HCT116 (cell line): ENCODE measurements at regions not wholly inside any gene's neighbourhood (a gene's known extent, or its start where the extent isn't known, plus 50 kb on each side); places are given as distances from the start of the nearest gene placed in this dataset.

Source experiments
- ATAC-seq: fragments of 200-7000 bp; cut with Tn5 transposase; 2 replicates; pipeline ENCODE4 v1.9.1; 2020; ENCODE audit warnings: mild to moderate bottlenecking, moderate library complexity
- BruUV-seq: library from RNA; stranded (reverse); fragments of 400-500 nt; replicated peaks from 2 replicates; lab custom pipeline; 2021; lab: Mats Ljungman, UMichigan
- CTCF ChIA-PET: fragments of 300-600 bp; sonication (Branson Sonifier 250); formaldehyde crosslinking; loops from one replicate; lab custom pipeline; 2021; ENCODE audit warnings: antibody characterized with exemption; lab: Charles Lee
- POLR2A ChIA-PET: fragments of 300-600, 350-600 bp; sonication (Branson Sonifier 250); formaldehyde crosslinking; loops from one replicate; lab custom pipeline; 2021; ENCODE audit warnings: antibody characterized with exemption; lab: Charles Lee
- RAD21 ChIA-PET, 2 experiments: fragments of 300-600 bp; sonication (Branson Sonifier 250); formaldehyde crosslinking; loops; one replicate each; lab custom pipeline; 2023; ENCODE audit warnings: low total read pairs in 2 of 2; ENCODE audit not compliant: uncharacterized antibody in 2 of 2, unreplicated experiment in 2 of 2, low non-redundant PET in 1 of 2; lab: Charles Lee
- DNase-seq: peaks from one replicate; pipeline ENCODE4 v3.0.0-alpha.2; 2010; ENCODE audit warnings: low read depth, low spot score
- H2AFZ ChIP-seq: fragments of 200-600 bp; shearing (Covaris generic), sonication (generic); 2 replicates; pipeline ENCODE4 v1.6.1; 2017; ENCODE audit warnings: low read depth, mixed run types, mixed read lengths, antibody characterized with exemption, low read length; ENCODE audit not compliant: poor library complexity, severe bottlenecking
- H3K27ac ChIP-seq: 2 replicates; pipeline ENCODE4 v1.5.1; 2012; ENCODE audit warnings: low read depth, low read length
- H3K27me3 ChIP-seq: fragments of 200-600 bp; sonication (generic); 2 replicates; pipeline ENCODE4 v1.6.1; 2016; ENCODE audit warnings: mixed run types, low read length, mixed read lengths; ENCODE audit not compliant: insufficient read depth
- H3K36me3 ChIP-seq, 2 experiments: fragments of 200-500 bp in 1 of 2; fragments of 200-600 bp in 1 of 2; sonication (Bioruptor generic) in 1 of 2; sonication (generic) in 1 of 2; 2 replicates each; pipeline versions ENCODE4 v1.5.1 to v1.6.1; 2014 to 2016; ENCODE audit warnings: low read length in 2 of 2, inconsistent platforms in 1 of 2, mixed read lengths in 1 of 2, mixed run types in 1 of 2; ENCODE audit not compliant: insufficient read depth in 2 of 2, control insufficient read depth in 1 of 2
- H3K4me1 ChIP-seq, 2 experiments: fragments of 200-600 bp in 1 of 2; sonication (generic) in 1 of 2; 2 replicates each; pipeline versions ENCODE4 v1.5.1 to v1.6.1; 2012 to 2017; ENCODE audit warnings: low read length in 2 of 2, inconsistent platforms in 1 of 2, mild to moderate bottlenecking in 1 of 2, mixed read lengths in 1 of 2, mixed run types in 1 of 2, moderate library complexity in 1 of 2; ENCODE audit not compliant: insufficient read depth in 2 of 2, control insufficient read depth in 1 of 2
- H3K4me2 ChIP-seq: fragments of 200-600 bp; sonication (generic); 2 replicates; pipeline ENCODE4 v1.6.1; 2017; ENCODE audit warnings: mixed run types, low read length, mixed read lengths
- H3K4me3 ChIP-seq, 2 experiments: fragments of 200-600 bp in 1 of 2; sonication (generic) in 1 of 2; replicated peaks in 1 of 2; 2 replicates each; pipeline ENCODE4 v1.5.1; 2011 to 2016; ENCODE audit warnings: low read length in 2 of 2, control low read depth in 1 of 2, low read depth in 1 of 2, mild to moderate bottlenecking in 1 of 2, mixed read lengths in 1 of 2, mixed run types in 1 of 2
- H3K79me2 ChIP-seq: fragments of 200-600 bp; sonication (generic); 2 replicates; pipeline ENCODE4 v1.6.1; 2017; ENCODE audit warnings: mild to moderate bottlenecking, mixed run types, low read length, moderate library complexity, mixed read lengths; ENCODE audit not compliant: insufficient read depth
- H3K9ac ChIP-seq: fragments of 200-600 bp; sonication (generic); 2 replicates; pipeline ENCODE4 v1.6.1; 2016; ENCODE audit warnings: low read length, mixed read lengths
- H3K9me2 ChIP-seq: fragments of 200-600 bp; sonication (generic), shearing (Covaris generic); 2 replicates; pipeline ENCODE4 v1.6.1; 2017; ENCODE audit warnings: mixed run types, mild to moderate bottlenecking, moderate library complexity; ENCODE audit not compliant: insufficient read depth
- H3K9me3 ChIP-seq, 2 experiments: fragments of 200-500 bp in 1 of 2; fragments of 200-600 bp in 1 of 2; sonication (Bioruptor generic) in 1 of 2; sonication (generic) in 1 of 2; 2 replicates each; pipeline ENCODE4 v1.6.1; 2014 to 2017; ENCODE audit warnings: low read length in 2 of 2, mixed read lengths in 2 of 2, inconsistent platforms in 1 of 2, low read depth in 1 of 2, mild to moderate bottlenecking in 1 of 2, mixed run types in 1 of 2, moderate library complexity in 1 of 2; ENCODE audit not compliant: control insufficient read depth in 1 of 2, insufficient read depth in 1 of 2
- H4K20me1 ChIP-seq: fragments of 200-600 bp; sonication (generic), shearing (Covaris generic); 2 replicates; pipeline ENCODE4 v1.6.1; 2017; ENCODE audit warnings: mixed run types, mild to moderate bottlenecking, moderate library complexity; ENCODE audit not compliant: insufficient read depth
- EGR1 ChIP-seq: IDR thresholded peaks from 2 replicates; pipeline ENCODE4 v1.6.1; 2012; ENCODE audit warnings: low read depth
- EZH2 ChIP-seq: fragments of 200-600 bp; sonication (generic); IDR thresholded peaks from 2 replicates; pipeline ENCODE4 v1.6.1; 2017; ENCODE audit warnings: antibody characterized with exemption, mixed run types
- FOSL1 ChIP-seq: IDR thresholded peaks from 2 replicates; pipeline ENCODE4 v1.6.1; 2012; ENCODE audit warnings: low read depth
- JUND ChIP-seq: IDR thresholded peaks from 2 replicates; pipeline ENCODE4 v1.6.1; 2012
- POLR2AphosphoS5 ChIP-seq: IDR thresholded peaks from 2 replicates; pipeline ENCODE4 v1.6.1; 2011; ENCODE audit warnings: mild to moderate bottlenecking, low read depth, low read length, moderate library complexity
- RAD21 ChIP-seq: IDR thresholded peaks from 2 replicates; pipeline ENCODE4 v1.6.1; 2012; ENCODE audit warnings: low read depth, mild to moderate bottlenecking
- SIN3A ChIP-seq: IDR thresholded peaks from 2 replicates; pipeline ENCODE4 v1.6.1; 2012; ENCODE audit warnings: low read depth
- SRF ChIP-seq: IDR thresholded peaks from 2 replicates; pipeline ENCODE4 v1.6.1; 2012; ENCODE audit warnings: low read depth
- YY1 ChIP-seq: IDR thresholded peaks from 2 replicates; pipeline ENCODE4 v1.6.1; 2011; ENCODE audit warnings: low read length, low read depth, moderate library complexity, mild to moderate bottlenecking; ENCODE audit not compliant: insufficient replicate concordance; ENCODE audit errors: extremely low read depth
- intact Hi-C: fragments of 100-400 bp; cut with micrococcal nuclease; formaldehyde crosslinking; loops from 2 replicates; pipeline ENCODE4 v1.10.0; 2022
- TF ChIP-seq, protein P1 (sequence below): IDR thresholded peaks from 2 replicates; pipeline ENCODE4 v1.6.1; 2012
- TF ChIP-seq, protein P2 (sequence below): IDR thresholded peaks from 2 replicates; pipeline ENCODE4 v1.6.1; 2012; ENCODE audit warnings: low read depth
- TF ChIP-seq, protein P3 (sequence below), 3 experiments: fragments of 200-600 bp in 1 of 3; sonication (generic) in 1 of 3; IDR thresholded peaks in 2 of 3; conservative IDR thresholded peaks in 1 of 3; 2 replicates each; pipeline ENCODE4 v1.5.1; 2012 to 2017; ENCODE audit warnings: low read depth in 2 of 3, low read length in 2 of 3, antibody characterized with exemption in 1 of 3, borderline replicate concordance in 1 of 3, control low read depth in 1 of 3, mild to moderate bottlenecking in 1 of 3, mixed read lengths in 1 of 3, mixed run types in 1 of 3, moderate library complexity in 1 of 3; ENCODE audit not compliant: insufficient read depth in 1 of 3

DNA sequence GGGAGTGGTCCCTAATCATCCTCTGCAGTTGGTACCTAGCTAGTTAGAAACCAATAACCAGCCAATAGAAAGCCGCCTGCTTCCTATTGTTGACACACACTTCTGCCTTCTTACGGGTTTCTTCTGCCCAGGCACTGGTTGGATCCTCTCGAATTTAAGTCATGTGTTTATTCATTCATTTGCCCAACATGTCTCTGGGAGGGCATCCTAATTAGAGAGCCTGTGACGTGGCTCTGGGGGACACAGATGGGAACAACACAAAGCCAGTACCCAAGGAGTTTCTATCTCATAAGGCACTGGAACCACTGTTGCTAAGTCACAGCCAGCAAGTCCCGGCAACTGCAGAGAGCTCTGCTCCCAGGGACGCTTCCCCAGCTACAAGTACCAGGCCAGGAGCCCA is 300.7 kb upstream of the TNRC6C start:
- no peak overlapping the region for H3K27ac ChIP-seq
- no peaks in the 10 kb centered on the region for H3K9me2 ChIP-seq
- peaks cover 58% of the 10 kb centered on the region for H3K27me3 ChIP-seq
- RAD21 ChIA-PET = no interaction called here
- BruUV-seq = no TSS peak
- no peak overlapping the region for H2AFZ ChIP-seq
- CTCF ChIA-PET = interaction anchor here (1.3 kb wide), 1 partner anchor 8 kb away, joined by 3 read pairs; no protein-coding TSS in a partner anchor
- H3K4me1 ChIP-seq = no peaks in the 10 kb centered on the region
- ATAC-seq (no peak), DNase-seq (no peak)
- H3K9ac ChIP-seq = no peak overlapping the region
- no peaks in the 10 kb centered on the region for H3K36me3 ChIP-seq
- TF ChIP-seq, protein P1, sequence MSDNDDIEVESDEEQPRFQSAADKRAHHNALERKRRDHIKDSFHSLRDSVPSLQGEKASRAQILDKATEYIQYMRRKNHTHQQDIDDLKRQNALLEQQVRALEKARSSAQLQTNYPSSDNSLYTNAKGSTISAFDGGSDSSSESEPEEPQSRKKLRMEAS = no peak
- TF ChIP-seq SIN3A = no peak
- TF ChIP-seq, protein P2, sequence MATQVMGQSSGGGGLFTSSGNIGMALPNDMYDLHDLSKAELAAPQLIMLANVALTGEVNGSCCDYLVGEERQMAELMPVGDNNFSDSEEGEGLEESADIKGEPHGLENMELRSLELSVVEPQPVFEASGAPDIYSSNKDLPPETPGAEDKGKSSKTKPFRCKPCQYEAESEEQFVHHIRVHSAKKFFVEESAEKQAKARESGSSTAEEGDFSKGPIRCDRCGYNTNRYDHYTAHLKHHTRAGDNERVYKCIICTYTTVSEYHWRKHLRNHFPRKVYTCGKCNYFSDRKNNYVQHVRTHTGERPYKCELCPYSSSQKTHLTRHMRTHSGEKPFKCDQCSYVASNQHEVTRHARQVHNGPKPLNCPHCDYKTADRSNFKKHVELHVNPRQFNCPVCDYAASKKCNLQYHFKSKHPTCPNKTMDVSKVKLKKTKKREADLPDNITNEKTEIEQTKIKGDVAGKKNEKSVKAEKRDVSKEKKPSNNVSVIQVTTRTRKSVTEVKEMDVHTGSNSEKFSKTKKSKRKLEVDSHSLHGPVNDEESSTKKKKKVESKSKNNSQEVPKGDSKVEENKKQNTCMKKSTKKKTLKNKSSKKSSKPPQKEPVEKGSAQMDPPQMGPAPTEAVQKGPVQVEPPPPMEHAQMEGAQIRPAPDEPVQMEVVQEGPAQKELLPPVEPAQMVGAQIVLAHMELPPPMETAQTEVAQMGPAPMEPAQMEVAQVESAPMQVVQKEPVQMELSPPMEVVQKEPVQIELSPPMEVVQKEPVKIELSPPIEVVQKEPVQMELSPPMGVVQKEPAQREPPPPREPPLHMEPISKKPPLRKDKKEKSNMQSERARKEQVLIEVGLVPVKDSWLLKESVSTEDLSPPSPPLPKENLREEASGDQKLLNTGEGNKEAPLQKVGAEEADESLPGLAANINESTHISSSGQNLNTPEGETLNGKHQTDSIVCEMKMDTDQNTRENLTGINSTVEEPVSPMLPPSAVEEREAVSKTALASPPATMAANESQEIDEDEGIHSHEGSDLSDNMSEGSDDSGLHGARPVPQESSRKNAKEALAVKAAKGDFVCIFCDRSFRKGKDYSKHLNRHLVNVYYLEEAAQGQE = no peak
- TF ChIP-seq RAD21 = no peak
- no peak for TF ChIP-seq POLR2AphosphoS5
- no peak for TF ChIP-seq JUND
- no peak for TF ChIP-seq EGR1
- TF ChIP-seq, protein P3, sequence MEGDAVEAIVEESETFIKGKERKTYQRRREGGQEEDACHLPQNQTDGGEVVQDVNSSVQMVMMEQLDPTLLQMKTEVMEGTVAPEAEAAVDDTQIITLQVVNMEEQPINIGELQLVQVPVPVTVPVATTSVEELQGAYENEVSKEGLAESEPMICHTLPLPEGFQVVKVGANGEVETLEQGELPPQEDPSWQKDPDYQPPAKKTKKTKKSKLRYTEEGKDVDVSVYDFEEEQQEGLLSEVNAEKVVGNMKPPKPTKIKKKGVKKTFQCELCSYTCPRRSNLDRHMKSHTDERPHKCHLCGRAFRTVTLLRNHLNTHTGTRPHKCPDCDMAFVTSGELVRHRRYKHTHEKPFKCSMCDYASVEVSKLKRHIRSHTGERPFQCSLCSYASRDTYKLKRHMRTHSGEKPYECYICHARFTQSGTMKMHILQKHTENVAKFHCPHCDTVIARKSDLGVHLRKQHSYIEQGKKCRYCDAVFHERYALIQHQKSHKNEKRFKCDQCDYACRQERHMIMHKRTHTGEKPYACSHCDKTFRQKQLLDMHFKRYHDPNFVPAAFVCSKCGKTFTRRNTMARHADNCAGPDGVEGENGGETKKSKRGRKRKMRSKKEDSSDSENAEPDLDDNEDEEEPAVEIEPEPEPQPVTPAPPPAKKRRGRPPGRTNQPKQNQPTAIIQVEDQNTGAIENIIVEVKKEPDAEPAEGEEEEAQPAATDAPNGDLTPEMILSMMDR (IDR thresholded peaks at IDR 0.05 in 2 of 3, conservative IDR thresholded peaks at IDR 0.05 in 1 of 3; ENCODE audit: borderline replicate concordance in 1 of 3, insufficient read depth in 1 of 3, low read depth in 2 of 3, low read length in 2 of 3) = no peak
- TF ChIP-seq EZH2 = no peak
- TF ChIP-seq FOSL1 = no peak
- TF ChIP-seq YY1 = no peak
- TF ChIP-seq SRF = no peak
- no peaks in the 10 kb centered on the region for H4K20me1 ChIP-seq
- no peaks in the 10 kb centered on the region for H3K79me2 ChIP-seq
- POLR2A ChIA-PET = no interaction called here
- no peak overlapping the region for H3K4me2 ChIP-seq
- no peak overlapping the region for H3K4me3 ChIP-seq
- intact Hi-C loops = no loop called here
- no peaks in the 10 kb centered on the region for H3K9me3 ChIP-seq
